Natural killer cell (primary cell): ENCODE measurements at regions not wholly inside any gene's neighbourhood (a gene's known extent, or its start where the extent isn't known, plus 50 kb on each side); places are given as distances from the start of the nearest gene placed in this dataset.

Experiments
- ATAC-seq, 3 donors: fragments of 150-1000 bp in 2 of 3; fragments of 200-7000 bp in 1 of 3; cut with Tn5 transposase; 1 replicate in 1 of 3; 2 replicates in 2 of 3; pipeline ENCODE4 v1.10.0; 2021; ENCODE audit warnings: mild to moderate bottlenecking in 2 of 3, moderate library complexity in 2 of 3
- DNase-seq, 2 donors: peaks; one replicate each; pipeline versions ENCODE4 v3.0.0 to v3.0.0-alpha.2; 2013 to 2021; ENCODE audit warnings: mixed read lengths in 1 of 2
- H3K27ac ChIP-seq: one replicate; pipeline ENCODE4 v1.5.1; 2013; ENCODE audit warnings: mild to moderate bottlenecking, low read length
- H3K27me3 ChIP-seq: one replicate; pipeline ENCODE4 v1.6.1; 2013; ENCODE audit warnings: low read length; ENCODE audit not compliant: control insufficient read depth, insufficient read depth
- H3K36me3 ChIP-seq: one replicate; pipeline ENCODE4 v1.6.1; 2013; ENCODE audit warnings: low read length; ENCODE audit not compliant: control insufficient read depth, insufficient read depth
- H3K4me1 ChIP-seq: one replicate; pipeline ENCODE4 v1.6.1; 2013; ENCODE audit warnings: low read length; ENCODE audit not compliant: control insufficient read depth, insufficient read depth
- H3K4me3 ChIP-seq: one replicate; pipeline ENCODE4 v1.5.1; 2013; ENCODE audit warnings: low read length
- H3K9me3 ChIP-seq: one replicate; pipeline ENCODE4 v1.6.1; 2013; ENCODE audit warnings: low read length; ENCODE audit not compliant: control insufficient read depth, insufficient read depth
- H3K27ac Mint-ChIP-seq, 2 donors: one replicate each; pipeline ENCODE4 v1.8.0; 2022; ENCODE audit warnings: mild to moderate bottlenecking in 2 of 2, mixed read lengths in 2 of 2, moderate library complexity in 1 of 2
- H3K27me3 Mint-ChIP-seq, 2 donors: one replicate each; pipeline ENCODE4 v1.8.0; 2022; ENCODE audit warnings: low read depth in 2 of 2, mixed read lengths in 2 of 2
- H3K36me3 Mint-ChIP-seq: one replicate; pipeline ENCODE4 v1.8.0; 2022; ENCODE audit warnings: mixed read lengths
- H3K4me1 Mint-ChIP-seq, 2 donors: one replicate each; pipeline ENCODE4 v1.8.0; 2022; ENCODE audit warnings: mixed read lengths in 2 of 2
- H3K4me3 Mint-ChIP-seq: one replicate; pipeline ENCODE4 v1.8.0; 2022; ENCODE audit warnings: mild to moderate bottlenecking, moderate library complexity, mixed read lengths
- H3K9me3 Mint-ChIP-seq, 2 donors: one replicate each; pipeline ENCODE4 v1.8.0; 2022; ENCODE audit warnings: mixed read lengths in 2 of 2
- CTCF ChIP-seq: fragments of 200-600 bp; IDR thresholded peaks from one replicate; pipeline ENCODE4 v1.8.0; 2022; ENCODE audit warnings: antibody characterized with exemption
- WGBS: methylation state at CpG from one replicate; pipeline ENCODE4 v1.1.7; 2013; ENCODE audit warnings: missing lambda C conversion rate; ENCODE audit not compliant: insufficient coverage; 5-methylcytosine and 5-hydroxymethylcytosine counted together
- intact Hi-C: fragments of 100-400 bp; cut with micrococcal nuclease; formaldehyde crosslinking; loops from one replicate; pipeline ENCODE4 v1.14.2; 2022

- no peaks in the 10 kb centered on the region for H3K4me1 Mint-ChIP-seq
- no peak for ATAC-seq
- Histone ChIP-seq H3K9me3 (peaks cover 5% of the 10 kb centered on the region), H3K27ac (no peak overlapping the region), H3K4me3 (no peak overlapping the region), H3K36me3 (no peaks in the 10 kb centered on the region), H3K27me3 (no peaks in the 10 kb centered on the region), H3K4me1 (no peaks in the 10 kb centered on the region)
- no peak overlapping the region for H3K27ac Mint-ChIP-seq
- no peak overlapping the region for H3K4me3 Mint-ChIP-seq
- no peaks in the 10 kb centered on the region for H3K27me3 Mint-ChIP-seq
- H3K36me3 Mint-ChIP-seq = no peaks in the 10 kb centered on the region
- WGBS = 52% methylated on average over 3 of the region's 3 CpGs
- H3K9me3 Mint-ChIP-seq = peaks cover 0 to 5% of the 10 kb centered on the region in 2 donors
- intact Hi-C loops = no loop called here
- no peak for DNase-seq
- no peak for TF ChIP-seq CTCF
Observed at GRCh38 chr7:81399471-81399870, 370.4 kb downstream of the HGF start.

DNA sequence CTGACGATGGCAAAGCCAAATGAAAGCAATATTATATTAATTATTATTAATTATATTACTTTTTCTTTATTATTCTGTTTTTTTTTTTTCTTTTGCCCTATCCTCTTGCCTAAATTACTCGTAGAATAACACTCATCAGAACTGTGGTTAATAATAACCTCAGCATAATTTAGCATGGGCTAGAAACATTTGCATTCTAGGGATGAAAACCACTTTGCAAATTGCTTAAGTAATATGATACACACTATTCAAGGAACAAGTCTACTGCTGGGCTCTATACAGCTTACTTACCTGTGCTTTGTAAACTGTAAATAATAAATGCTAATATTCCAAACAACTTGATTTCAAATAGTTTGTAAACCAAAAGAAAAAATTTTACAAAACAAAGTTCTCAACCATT lies 375.8 kb downstream of the HGF start:
- Mint-ChIP-seq H3K36me3 (no peaks in the 10 kb centered on the region), H3K4me1 (no peaks in the 10 kb centered on the region), H3K27me3 (no peaks in the 10 kb centered on the region), H3K4me3 (no peak overlapping the region), H3K27ac (no peak overlapping the region), H3K9me3 (peaks cover 2 to 12% of the 10 kb centered on the region in 2 donors)
- ATAC-seq (no peak), DNase-seq (no peak)
- 89% methylated on average over 1 of the region's 2 CpGs for WGBS
- Histone ChIP-seq H3K4me1 (no peaks in the 10 kb centered on the region), H3K9me3 (peaks cover 3% of the 10 kb centered on the region), H3K4me3 (no peak overlapping the region), H3K27ac (no peak overlapping the region), H3K27me3 (no peaks in the 10 kb centered on the region), H3K36me3 (no peaks in the 10 kb centered on the region)
- no peak for TF ChIP-seq CTCF
- intact Hi-C loops = no loop called here

- no peaks in the 10 kb centered on the region for H3K27me3 Mint-ChIP-seq
- Histone ChIP-seq H3K4me3 (no peak overlapping the region), H3K9me3 (peaks cover 3% of the 10 kb centered on the region), H3K4me1 (no peaks in the 10 kb centered on the region), H3K27me3 (no peaks in the 10 kb centered on the region), H3K27ac (no peak overlapping the region), H3K36me3 (no peaks in the 10 kb centered on the region)
- H3K36me3 Mint-ChIP-seq = no peaks in the 10 kb centered on the region
- ATAC-seq (no peak), DNase-seq (no peak)
- 96% methylated on average over 2 of the region's 2 CpGs for WGBS
- intact Hi-C loops = no loop called here
- H3K4me1 Mint-ChIP-seq = no peaks in the 10 kb centered on the region
- no peak overlapping the region for H3K4me3 Mint-ChIP-seq
- no peak for TF ChIP-seq CTCF
- peaks cover 2 to 12% of the 10 kb centered on the region in 2 donors for H3K9me3 Mint-ChIP-seq
- H3K27ac Mint-ChIP-seq = no peak overlapping the region
Observed at GRCh38 chr7:81393018-81393417, 376.8 kb downstream of the HGF start.

GRCh38 chr7:81385370-81385769 lies 384.5 kb downstream of the HGF start:
- H3K4me3 ChIP-seq = no peak overlapping the region
- Mint-ChIP-seq H3K36me3 (no peaks in the 10 kb centered on the region), H3K27me3 (no peaks in the 10 kb centered on the region), H3K9me3 (peaks cover 11 to 20% of the 10 kb centered on the region in 2 donors), H3K27ac (no peak overlapping the region), H3K4me1 (no peaks in the 10 kb centered on the region), H3K4me3 (no peak overlapping the region)
- no peak overlapping the region for H3K27ac ChIP-seq
- H3K9me3 ChIP-seq = peaks cover 3% of the 10 kb centered on the region
- H3K36me3 ChIP-seq = no peaks in the 10 kb centered on the region
- no CpG with 5 or more reads among the region's 1 CpG for WGBS
- ATAC-seq (no peak), DNase-seq (no peak)
- intact Hi-C loops = no loop called here
- no peaks in the 10 kb centered on the region for H3K27me3 ChIP-seq
- no peaks in the 10 kb centered on the region for H3K4me1 ChIP-seq
- no peak for TF ChIP-seq CTCF
